Vagina (tissue), 2 donors: ENCODE measurements at regions not wholly inside any gene's neighbourhood (a gene's known extent, or its start where the extent isn't known, plus 50 kb on each side); places are given as distances from the start of the nearest gene placed in this dataset.

Source experiments
- CTCF ChIP-seq, 3 experiments: fragments of 450-650 bp in 2 of 3; fragments of 200-600 bp in 1 of 3; sonication (generic) in 1 of 3; IDR thresholded peaks; one replicate each; pipeline ENCODE4 v1.5.1; 2017 to 2019; ENCODE audit warnings: antibody characterized with exemption in 3 of 3, mild to moderate bottlenecking in 2 of 3, moderate library complexity in 2 of 3
- POLR2AphosphoS5 ChIP-seq, 2 donors: sonication (generic); formaldehyde crosslinking; IDR thresholded peaks; one replicate each; pipeline ENCODE4 v1.9.0; 2017; ENCODE audit warnings: antibody characterized with exemption in 2 of 2, mild to moderate bottlenecking in 2 of 2, low read depth in 1 of 2; ENCODE audit not compliant: insufficient read depth in 1 of 2

DNA sequence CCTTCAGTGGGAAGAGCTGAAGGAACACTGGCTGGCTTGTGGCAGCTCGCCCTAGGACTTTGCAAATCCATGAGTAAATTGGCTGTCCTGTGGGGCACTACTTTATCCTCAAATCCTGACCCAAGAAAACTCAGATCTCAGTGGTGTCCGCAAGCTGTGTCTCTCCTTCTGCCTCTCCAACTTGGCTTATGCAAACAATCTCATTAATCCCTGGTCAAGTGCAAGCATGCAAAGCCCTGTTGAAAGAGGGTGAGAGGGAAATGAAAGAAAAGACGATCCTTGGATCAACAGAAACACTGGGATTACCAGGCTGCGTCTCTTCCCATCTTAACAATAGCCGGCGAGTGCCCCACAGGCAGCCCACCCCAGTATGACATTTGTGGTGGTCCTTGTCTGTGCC is 901.6 kb downstream of the BCL11B start:
- TF ChIP-seq CTCF (IDR thresholded peaks at IDR 0.05) = no peak
- TF ChIP-seq POLR2AphosphoS5 (IDR thresholded peaks at IDR 0.05; ENCODE audit: insufficient read depth in 1 of 2, low read depth in 1 of 2) = no peak
